Fibroblast of the aortic adventitia (primary cell): ENCODE measurements at regions not wholly inside any gene's neighbourhood (a gene's known extent, or its start where the extent isn't known, plus 50 kb on each side); places are given as distances from the start of the nearest gene placed in this dataset.
"Not testable (repeated sequence)": the region's sequence is repeated elsewhere in the genome, so short reads cannot be mapped to it uniquely, and the experiment has no call there.

Source experiments
- DNase-seq: peaks from one replicate; pipeline ENCODE4 v3.0.0-alpha.2; 2010; ENCODE audit warnings: low read depth
- H3K4me3 ChIP-seq: 2 replicates; pipeline ENCODE4 v1.5.1; 2011; ENCODE audit warnings: low read depth, mild to moderate bottlenecking, control low read depth, low read length, moderate library complexity
- TF ChIP-seq, protein P1 (sequence below): IDR thresholded peaks from 2 replicates; pipeline ENCODE4 v1.5.1; 2011; ENCODE audit warnings: mild to moderate bottlenecking, low read length, control low read depth, inconsistent platforms; ENCODE audit not compliant: insufficient read depth

DNA sequence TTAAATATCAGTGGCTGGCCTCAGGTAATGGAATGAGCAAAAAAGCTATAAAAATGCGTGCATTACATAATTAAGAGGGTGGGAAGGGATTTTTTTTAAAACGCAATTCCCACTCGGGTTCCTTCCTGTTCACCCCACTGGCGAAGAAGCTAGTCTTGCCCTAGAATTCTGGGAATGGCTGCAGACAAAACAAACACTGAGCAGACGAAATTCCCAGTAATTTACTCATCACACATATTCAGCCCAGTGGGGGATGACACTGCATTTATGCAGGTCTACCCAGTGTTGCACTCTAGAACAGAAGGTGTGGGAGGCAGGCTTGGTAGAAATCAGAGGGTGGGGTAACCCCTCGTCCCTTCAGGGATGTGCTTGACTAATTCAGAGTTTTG lies 2695.0 kb upstream of the DEFB115 start:
- H3K4me3 ChIP-seq = no peak overlapping the region
- DNase-seq = peak; percentile 68
- TF ChIP-seq, protein P1, sequence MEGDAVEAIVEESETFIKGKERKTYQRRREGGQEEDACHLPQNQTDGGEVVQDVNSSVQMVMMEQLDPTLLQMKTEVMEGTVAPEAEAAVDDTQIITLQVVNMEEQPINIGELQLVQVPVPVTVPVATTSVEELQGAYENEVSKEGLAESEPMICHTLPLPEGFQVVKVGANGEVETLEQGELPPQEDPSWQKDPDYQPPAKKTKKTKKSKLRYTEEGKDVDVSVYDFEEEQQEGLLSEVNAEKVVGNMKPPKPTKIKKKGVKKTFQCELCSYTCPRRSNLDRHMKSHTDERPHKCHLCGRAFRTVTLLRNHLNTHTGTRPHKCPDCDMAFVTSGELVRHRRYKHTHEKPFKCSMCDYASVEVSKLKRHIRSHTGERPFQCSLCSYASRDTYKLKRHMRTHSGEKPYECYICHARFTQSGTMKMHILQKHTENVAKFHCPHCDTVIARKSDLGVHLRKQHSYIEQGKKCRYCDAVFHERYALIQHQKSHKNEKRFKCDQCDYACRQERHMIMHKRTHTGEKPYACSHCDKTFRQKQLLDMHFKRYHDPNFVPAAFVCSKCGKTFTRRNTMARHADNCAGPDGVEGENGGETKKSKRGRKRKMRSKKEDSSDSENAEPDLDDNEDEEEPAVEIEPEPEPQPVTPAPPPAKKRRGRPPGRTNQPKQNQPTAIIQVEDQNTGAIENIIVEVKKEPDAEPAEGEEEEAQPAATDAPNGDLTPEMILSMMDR = no peak

DNA sequence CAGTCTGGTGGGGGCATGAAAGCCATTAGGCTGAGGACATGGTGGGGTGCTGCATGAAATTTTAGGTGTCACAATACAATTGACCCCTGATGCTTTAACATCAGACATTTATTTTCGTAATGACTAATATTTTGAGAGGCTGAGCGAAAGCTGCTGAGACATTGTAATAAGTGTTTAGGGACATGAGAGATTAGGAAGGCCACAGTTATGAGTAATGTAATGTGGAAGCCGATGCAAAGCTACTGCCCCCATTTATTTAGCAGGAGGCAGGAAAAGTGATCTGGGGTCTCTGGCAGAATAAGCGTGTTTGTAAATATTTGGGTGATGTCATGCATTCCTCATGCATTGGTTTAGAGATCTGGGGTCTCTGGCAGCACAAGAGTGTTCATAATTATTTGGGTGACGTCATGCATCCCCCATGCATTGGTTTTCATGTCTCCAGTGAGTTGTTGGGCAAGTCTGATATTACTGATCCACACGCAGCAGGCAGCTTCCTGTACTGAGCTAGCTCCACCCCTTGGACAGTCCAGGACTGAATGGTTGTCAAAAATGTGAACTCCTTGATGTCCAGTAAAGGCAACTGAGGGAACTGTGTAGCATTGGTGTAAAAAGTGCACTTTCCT lies 2694.5 kb upstream of the DEFB115 start:
- H3K4me3 ChIP-seq = not testable (repeated sequence)

GRCh38 chr20:28564024-28564423 lies 2693.4 kb upstream of the DEFB115 start:
- not testable (repeated sequence) for DNase-seq, H3K4me3 ChIP-seq

More for the DNA sequence above, 2694.5 kb upstream of the DEFB115 start:
- DNase-seq = peak; percentile 63

DNA sequence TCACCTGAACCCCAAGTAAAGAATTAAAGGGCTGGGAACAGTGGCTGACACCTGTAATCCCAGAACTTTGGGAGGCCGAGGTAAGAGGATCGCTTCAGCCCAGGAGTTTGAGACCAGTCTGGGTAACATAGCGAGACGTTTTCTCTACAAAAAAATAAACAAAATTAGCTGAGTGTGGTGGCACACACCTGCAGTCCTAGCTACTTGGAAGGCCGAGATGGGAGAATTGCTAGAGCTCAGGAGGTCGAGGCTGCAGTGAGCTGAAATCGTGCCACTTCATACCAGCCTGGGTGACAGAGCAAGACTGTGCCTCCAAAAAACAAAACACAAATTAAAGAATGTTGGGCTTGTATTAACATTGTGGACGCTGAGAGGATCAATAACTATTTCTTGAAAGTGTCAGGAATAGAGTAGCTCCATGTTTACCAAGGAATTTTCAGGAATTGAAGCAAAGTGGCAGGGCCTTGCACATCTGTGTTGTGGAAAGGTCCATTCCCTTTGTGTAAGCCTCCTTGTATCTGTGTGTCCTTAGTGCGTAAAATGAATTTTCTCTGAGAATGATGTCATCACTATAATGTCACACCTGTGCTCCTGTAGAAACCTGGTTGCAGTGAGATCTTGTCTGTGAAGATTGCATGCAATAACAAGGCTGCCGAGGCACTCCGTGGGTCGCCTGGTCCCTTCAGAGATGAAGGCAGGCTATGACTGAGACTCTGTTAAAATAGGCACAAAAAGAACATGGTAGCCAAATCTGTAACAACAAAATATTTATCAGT lies 2692.6 kb upstream of the DEFB115 start:
- H3K4me3 ChIP-seq, DNase-seq: not testable (repeated sequence)

- H3K4me3 ChIP-seq, DNase-seq: not testable (repeated sequence)
These were observed 2681.5 kb upstream of the DEFB115 start for GRCh38 chr20:28575991-28576390.

DNA sequence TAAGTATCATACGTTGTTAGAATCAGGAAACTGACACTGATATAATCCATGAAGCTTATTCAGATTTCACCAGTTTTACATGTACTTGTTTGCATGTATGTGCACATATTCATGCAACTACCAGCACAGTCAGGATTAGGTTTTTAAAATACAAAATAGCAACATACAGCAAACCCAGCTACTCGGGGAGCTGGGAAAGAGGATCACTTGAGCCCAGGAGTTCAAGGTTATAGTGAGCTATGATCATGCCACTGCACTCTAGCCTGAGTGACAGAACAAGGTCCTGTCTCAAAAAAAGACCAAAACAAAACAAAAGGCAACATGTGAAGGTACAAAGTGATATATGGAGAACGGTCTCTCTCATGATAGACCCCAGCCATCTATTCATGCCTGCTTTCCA lies 2665.8 kb upstream of the DEFB115 start:
- not testable (repeated sequence) for DNase-seq, H3K4me3 ChIP-seq

GRCh38 chr20:28593383-28593782 lies 2664.1 kb upstream of the DEFB115 start:
- DNase-seq, H3K4me3 ChIP-seq: not testable (repeated sequence)

DNA sequence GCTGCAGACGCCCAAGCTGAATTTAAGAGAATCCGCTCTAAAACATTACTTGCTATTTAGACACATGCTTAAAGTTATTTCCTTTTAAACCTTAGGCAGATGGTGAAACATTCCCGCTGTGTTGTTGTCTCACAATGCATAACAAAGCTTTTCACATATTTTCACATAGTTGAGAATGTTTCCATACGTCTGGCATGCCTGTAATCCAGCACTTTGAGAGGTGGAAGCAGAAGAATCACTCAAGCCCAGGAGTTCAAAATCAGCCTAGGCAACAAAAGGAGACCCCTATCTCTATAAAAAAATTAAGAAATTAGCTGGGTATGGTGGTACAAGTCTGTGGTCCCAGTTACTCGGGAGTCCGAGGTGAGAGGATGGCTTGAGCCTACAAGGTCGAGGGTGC lies 2663.0 kb upstream of the DEFB115 start:
- H3K4me3 ChIP-seq, DNase-seq: not testable (repeated sequence)

DNA sequence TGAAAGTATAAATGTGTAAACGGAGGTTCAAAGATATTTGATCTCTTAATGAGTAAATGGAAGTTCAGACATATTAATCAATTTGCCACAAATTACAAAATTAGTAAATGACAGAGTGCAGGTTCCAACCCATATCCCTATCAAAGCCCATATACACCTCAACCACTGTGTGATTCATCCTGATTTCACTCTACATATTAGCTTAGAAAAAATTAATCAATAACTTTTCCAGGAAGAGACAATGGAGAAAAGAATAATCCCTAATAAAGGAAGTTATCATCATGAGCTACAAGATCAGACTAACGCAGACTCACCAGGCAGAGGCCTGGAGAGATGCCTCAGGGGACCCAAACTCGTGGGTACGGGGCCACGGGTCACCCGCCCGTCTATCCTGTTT lies 2655.5 kb upstream of the DEFB115 start:
- peak overlapping the region; percentile 75 for H3K4me3 ChIP-seq
- DNase-seq = not testable (repeated sequence)

- H3K4me3 ChIP-seq = peak overlapping the region; percentile 75
- DNase-seq = peak; percentile 86
- TF ChIP-seq, protein P1 = peak; percentile 76
These were observed 2654.9 kb upstream of the DEFB115 start for GRCh38 chr20:28602403-28603217.

DNA sequence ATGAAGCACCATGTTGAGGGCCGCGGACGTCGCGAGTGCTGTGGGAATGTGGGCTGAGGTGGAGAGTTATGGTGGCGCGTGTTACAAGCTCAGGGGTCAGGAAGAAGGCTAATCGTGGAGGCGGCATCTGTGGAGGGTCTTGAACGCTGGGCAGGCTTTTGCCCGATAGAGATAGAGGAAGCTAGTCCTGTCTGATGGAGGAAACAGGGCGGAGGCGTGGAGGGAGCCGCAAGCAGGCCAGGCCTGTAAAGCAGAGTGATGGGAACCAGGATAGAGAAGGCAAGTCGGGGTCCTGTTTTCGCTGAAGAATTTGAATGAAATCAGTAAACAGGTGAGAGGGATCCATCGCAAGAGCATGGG lies 2654.3 kb upstream of the DEFB115 start:
- not testable (repeated sequence) for DNase-seq
- peak overlapping the region; percentile 75 for H3K4me3 ChIP-seq
